PFSK-1 (cell line): ENCODE measurements at regions not wholly inside any gene's neighbourhood (a gene's known extent, or its start where the extent isn't known, plus 50 kb on each side); places are given as distances from the start of the nearest gene placed in this dataset.

ENCODE experiments used
- REST ChIP-seq, 2 experiments: IDR thresholded peaks; 2 replicates each; pipeline versions ENCODE4 v1.6.1 to v1.8.0; 2011 to 2012; ENCODE audit warnings: low read depth in 2 of 2, low read length in 2 of 2, control low read depth in 1 of 2, inconsistent platforms in 1 of 2, mild to moderate bottlenecking in 1 of 2, moderate library complexity in 1 of 2; ENCODE audit not compliant: insufficient read depth in 1 of 2
- TAF1 ChIP-seq: IDR thresholded peaks from 2 replicates; pipeline ENCODE4 v1.6.1; 2012; ENCODE audit warnings: low read length, control low read depth, borderline replicate concordance; ENCODE audit not compliant: insufficient read depth

- TF ChIP-seq TAF1 (no peak), REST (IDR thresholded peaks at IDR 0.05; ENCODE audit: insufficient read depth in 1 of 2, low read depth in 2 of 2, low read length in 2 of 2) (0 out of 4 replicates have a peak, but pooled peaks of 1 of the 2 experiments have one; percentile 27)
Measured at GRCh38 chr5:166507810-166508425, 1783.5 kb upstream of the WWC1 start.
